ENCODE measurements at regions not wholly inside any gene's neighbourhood (a gene's known extent, or its start where the extent isn't known, plus 50 kb on each side); places are given as distances from the start of the nearest gene placed in this dataset.

DNA sequence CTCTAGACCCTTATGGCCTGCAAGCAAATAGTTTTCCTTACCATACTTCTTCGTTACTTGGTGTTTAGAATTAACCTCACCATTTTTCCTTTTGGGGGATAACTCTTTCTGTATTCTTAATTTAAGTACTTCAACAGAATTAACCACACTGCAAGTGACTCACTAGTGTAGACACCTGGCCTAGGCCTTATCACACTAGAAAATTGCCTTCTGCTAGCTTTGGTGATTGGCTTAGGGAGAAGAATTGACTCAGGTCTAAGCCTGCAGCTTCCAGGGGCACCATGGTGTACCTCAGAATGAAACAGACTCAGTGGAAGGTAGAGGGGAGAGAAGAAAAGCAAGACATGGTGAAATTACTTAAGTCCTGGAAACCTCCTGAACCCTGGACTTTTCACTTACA is 112.8 kb upstream of the HMHB1 start:
- TF ChIP-seq, protein P1, sequence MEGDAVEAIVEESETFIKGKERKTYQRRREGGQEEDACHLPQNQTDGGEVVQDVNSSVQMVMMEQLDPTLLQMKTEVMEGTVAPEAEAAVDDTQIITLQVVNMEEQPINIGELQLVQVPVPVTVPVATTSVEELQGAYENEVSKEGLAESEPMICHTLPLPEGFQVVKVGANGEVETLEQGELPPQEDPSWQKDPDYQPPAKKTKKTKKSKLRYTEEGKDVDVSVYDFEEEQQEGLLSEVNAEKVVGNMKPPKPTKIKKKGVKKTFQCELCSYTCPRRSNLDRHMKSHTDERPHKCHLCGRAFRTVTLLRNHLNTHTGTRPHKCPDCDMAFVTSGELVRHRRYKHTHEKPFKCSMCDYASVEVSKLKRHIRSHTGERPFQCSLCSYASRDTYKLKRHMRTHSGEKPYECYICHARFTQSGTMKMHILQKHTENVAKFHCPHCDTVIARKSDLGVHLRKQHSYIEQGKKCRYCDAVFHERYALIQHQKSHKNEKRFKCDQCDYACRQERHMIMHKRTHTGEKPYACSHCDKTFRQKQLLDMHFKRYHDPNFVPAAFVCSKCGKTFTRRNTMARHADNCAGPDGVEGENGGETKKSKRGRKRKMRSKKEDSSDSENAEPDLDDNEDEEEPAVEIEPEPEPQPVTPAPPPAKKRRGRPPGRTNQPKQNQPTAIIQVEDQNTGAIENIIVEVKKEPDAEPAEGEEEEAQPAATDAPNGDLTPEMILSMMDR (IDR thresholded peaks at IDR 0.05), result no peak
- TF ChIP-seq ZNF121 (CRISPR knock-in tag; IDR thresholded peaks at IDR 0.05) (no peak), CBFB (CRISPR knock-in tag; IDR thresholded peaks at IDR 0.05; ENCODE audit: low read depth) (no peak), SP1 (CRISPR knock-in tag; conservative IDR thresholded peaks at IDR 0.05) (no peak), FOXK1 (CRISPR knock-in tag; IDR thresholded peaks at IDR 0.05) (no peak), SMAD4 (CRISPR knock-in tag; IDR thresholded peaks at IDR 0.05) (no peak), CREM (CRISPR knock-in tag; IDR thresholded peaks at IDR 0.05) (no peak)
